Glutamatergic neuron (in vitro differentiated cells): ENCODE measurements at regions not wholly inside any gene's neighbourhood (a gene's known extent, or its start where the extent isn't known, plus 50 kb on each side); places are given as distances from the start of the nearest gene placed in this dataset.

Experiments used
- DNase-seq: peaks from one replicate; pipeline ENCODE4 v3.0.0; 2022
- H3K27ac Mint-ChIP-seq: one replicate; pipeline ENCODE4 v1.8.0; 2020; ENCODE audit warnings: mild to moderate bottlenecking, mixed read lengths, inconsistent platforms; ENCODE audit not compliant: unreplicated experiment
- H3K27me3 Mint-ChIP-seq: one replicate; pipeline ENCODE4 v1.8.0; 2020; ENCODE audit warnings: mild to moderate bottlenecking, moderate library complexity, mixed read lengths, inconsistent platforms; ENCODE audit not compliant: unreplicated experiment
- H3K36me3 Mint-ChIP-seq: one replicate; pipeline ENCODE4 v1.8.0; 2020; ENCODE audit warnings: mild to moderate bottlenecking, mixed read lengths, inconsistent platforms; ENCODE audit not compliant: unreplicated experiment
- H3K4me1 Mint-ChIP-seq: one replicate; pipeline ENCODE4 v1.8.0; 2020; ENCODE audit warnings: mild to moderate bottlenecking, low read depth, mixed read lengths, inconsistent platforms; ENCODE audit not compliant: unreplicated experiment
- H3K4me3 Mint-ChIP-seq: one replicate; pipeline ENCODE4 v1.8.0; 2020; ENCODE audit warnings: mild to moderate bottlenecking, mixed read lengths, inconsistent platforms; ENCODE audit not compliant: unreplicated experiment
- H3K9me3 Mint-ChIP-seq: one replicate; pipeline ENCODE4 v1.8.0; 2020; ENCODE audit warnings: mild to moderate bottlenecking, moderate library complexity, mixed read lengths, inconsistent platforms; ENCODE audit not compliant: unreplicated experiment
- CTCF ChIP-seq: fragments of 200-600 bp; sonication (generic); IDR thresholded peaks from one replicate; pipeline ENCODE4 v1.5.0; 2021; ENCODE audit not compliant: partially characterized antibody, unreplicated experiment

DNA sequence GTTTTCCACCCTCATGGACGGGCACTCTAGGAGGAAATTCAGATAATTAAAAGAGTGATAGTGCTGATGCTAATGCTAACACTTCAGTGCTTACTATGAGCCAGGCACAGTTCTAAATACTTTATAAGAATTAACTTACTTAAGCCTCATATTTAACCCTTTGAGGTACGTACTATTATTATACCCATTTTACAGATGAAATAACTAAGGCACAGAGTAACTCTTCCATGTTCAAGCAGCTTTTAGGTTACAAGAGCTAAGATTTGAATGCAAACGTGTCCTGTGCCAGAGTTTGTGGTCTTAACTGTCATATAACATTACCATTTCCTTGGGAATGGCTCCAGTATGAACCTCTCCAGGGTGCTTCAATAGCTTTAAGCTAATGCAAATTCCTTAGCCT is 114.7 kb upstream of the PRR23C start:
- TF ChIP-seq CTCF = no peak
- Mint-ChIP-seq H3K9me3 (peaks cover 4% of the 10 kb centered on the region), H3K27me3 (peaks cover 2% of the 10 kb centered on the region), H3K4me3 (no peak overlapping the region), H3K27ac (no peak overlapping the region), H3K36me3 (no peaks in the 10 kb centered on the region), H3K4me1 (no peaks in the 10 kb centered on the region)
- DNase-seq = no peak

- DNase-seq = no peak
- no peak overlapping the region for H3K27ac Mint-ChIP-seq
- no peaks in the 10 kb centered on the region for H3K36me3 Mint-ChIP-seq
- H3K9me3 Mint-ChIP-seq = no peaks in the 10 kb centered on the region
- no peak for TF ChIP-seq CTCF
- H3K27me3 Mint-ChIP-seq = peaks cover 4% of the 10 kb centered on the region
- no peak overlapping the region for H3K4me3 Mint-ChIP-seq
- H3K4me1 Mint-ChIP-seq = no peaks in the 10 kb centered on the region
Observed at GRCh38 chr3:139173372-139174108, 128.8 kb upstream of the PRR23C start.

GRCh38 chr3:139180489-139180888 is 135.8 kb upstream of the PRR23C start:
- no peaks in the 10 kb centered on the region for H3K4me1 Mint-ChIP-seq
- no peak overlapping the region for H3K27ac Mint-ChIP-seq
- H3K36me3 Mint-ChIP-seq = peaks cover 5% of the 10 kb centered on the region
- TF ChIP-seq CTCF = no peak
- peaks cover 2% of the 10 kb centered on the region for H3K27me3 Mint-ChIP-seq
- DNase-seq = no peak
- no peaks in the 10 kb centered on the region for H3K9me3 Mint-ChIP-seq
- H3K4me3 Mint-ChIP-seq = no peak overlapping the region

- H3K9me3 Mint-ChIP-seq = no peaks in the 10 kb centered on the region
- DNase-seq = no peak
- TF ChIP-seq CTCF = no peak
- H3K36me3 Mint-ChIP-seq = peaks cover 5% of the 10 kb centered on the region
- H3K4me1 Mint-ChIP-seq = no peaks in the 10 kb centered on the region
- H3K4me3 Mint-ChIP-seq = no peak overlapping the region
- H3K27me3 Mint-ChIP-seq = peaks cover 2% of the 10 kb centered on the region
- H3K27ac Mint-ChIP-seq = no peak overlapping the region
Observed at GRCh38 chr3:139182143-139182542, 137.5 kb upstream of the PRR23C start.

- Mint-ChIP-seq H3K27ac (no peak overlapping the region), H3K4me3 (no peak overlapping the region), H3K4me1 (no peaks in the 10 kb centered on the region), H3K36me3 (peaks cover 5% of the 10 kb centered on the region), H3K9me3 (no peaks in the 10 kb centered on the region), H3K27me3 (peaks cover 2% of the 10 kb centered on the region)
- DNase-seq = no peak
- no peak for TF ChIP-seq CTCF
Observed at GRCh38 chr3:139182598-139182997, 137.9 kb upstream of the PRR23C start.
